IMR-90 (cell line): ENCODE measurements at regions not wholly inside any gene's neighbourhood (a gene's known extent, or its start where the extent isn't known, plus 50 kb on each side); places are given as distances from the start of the nearest gene placed in this dataset.

Experiments used
- BHLHE40 ChIP-seq: fragments of 150-350 bp; IDR thresholded peaks from 2 replicates; pipeline ENCODE4 v1.6.1; 2016; ENCODE audit warnings: mild to moderate bottlenecking, low read depth, low read length
- CTCF ChIP-seq: conservative IDR thresholded peaks from 2 replicates; pipeline ENCODE4 v1.5.1; 2012; ENCODE audit warnings: mild to moderate bottlenecking, low read depth, low read length, improper control_type of control experiment
- POLR2A ChIP-seq: IDR thresholded peaks from 2 replicates; pipeline ENCODE4 v1.6.1; 2012; ENCODE audit warnings: mild to moderate bottlenecking, low read depth, low read length
- RAD21 ChIP-seq: IDR thresholded peaks from 2 replicates; pipeline ENCODE4 v1.6.1; 2012; ENCODE audit warnings: low read length, improper control_type of control experiment

- TF ChIP-seq CTCF (no peak), POLR2A (no peak), BHLHE40 (no peak), RAD21 (no peak)
Observed at GRCh38 chr15:85847031-85847430, 52.3 kb upstream of the KLHL25 start.
